B cell (primary cell): ENCODE measurements at regions not wholly inside any gene's neighbourhood (a gene's known extent, or its start where the extent isn't known, plus 50 kb on each side); places are given as distances from the start of the nearest gene placed in this dataset.

Experiments
- CTCF ChIP-seq: fragments of 200-600 bp; IDR thresholded peaks from one replicate; pipeline ENCODE4 v1.8.0; 2022; ENCODE audit warnings: antibody characterized with exemption, mild to moderate bottlenecking
- EZH2 ChIP-seq: IDR thresholded peaks from 2 replicates; pipeline ENCODE4 v1.6.1; 2012; ENCODE audit warnings: borderline replicate concordance, low read depth, mild to moderate bottlenecking, moderate library complexity, low read length; ENCODE audit not compliant: insufficient read depth, poor library complexity, severe bottlenecking

- no peak for TF ChIP-seq EZH2
- TF ChIP-seq CTCF: no peak
Observed at GRCh38 chr3:64455351-64455750, 230.1 kb upstream of the PRICKLE2 start.
